GM21737 (cell line): ENCODE measurements at regions not wholly inside any gene's neighbourhood (a gene's known extent, or its start where the extent isn't known, plus 50 kb on each side); places are given as distances from the start of the nearest gene placed in this dataset.
"Not testable (repeated sequence)": the region's sequence is repeated elsewhere in the genome, so short reads cannot be mapped to it uniquely, and the experiment has no call there.

Experiments used
- ATAC-seq: cut with Tn5 transposase; IDR thresholded peaks from one replicate; pipeline ENCODE4 v1.9.1; 2021; ENCODE audit warnings: mild to moderate bottlenecking, moderate library complexity; ENCODE audit not compliant: unreplicated experiment

- ATAC-seq = no peak
Observed at GRCh38 chr3:153957421-153957820, 163.8 kb upstream of the ARHGEF26 start.

GRCh38 chr3:153958635-153959595 lies 162.3 kb upstream of the ARHGEF26 start:
- ATAC-seq = no peak

GRCh38 chr3:153960458-153961074 lies 160.6 kb upstream of the ARHGEF26 start:
- no peak for ATAC-seq

GRCh38 chr3:153961494-153961893 lies 159.7 kb upstream of the ARHGEF26 start:
- ATAC-seq = no peak

GRCh38 chr3:153963012-153963411 lies 158.2 kb upstream of the ARHGEF26 start:
- no peak for ATAC-seq

GRCh38 chr3:153967260-153967659 lies 153.9 kb upstream of the ARHGEF26 start:
- no peak for ATAC-seq

GRCh38 chr3:153970047-153970446 lies 151.1 kb upstream of the ARHGEF26 start:
- ATAC-seq = peak; percentile 47

- ATAC-seq = no peak
Observed at GRCh38 chr3:153970741-153971347, 150.3 kb upstream of the ARHGEF26 start.

GRCh38 chr3:153972862-153973261 lies 148.3 kb upstream of the ARHGEF26 start:
- no peak for ATAC-seq

- ATAC-seq = peak; percentile 56
Observed at GRCh38 chr3:153973722-153974265, 147.4 kb upstream of the ARHGEF26 start.

- no peak for ATAC-seq
Observed at GRCh38 chr3:153974614-153975013, 146.6 kb upstream of the ARHGEF26 start.

- ATAC-seq = no peak
Observed at GRCh38 chr3:153976891-153977554, 144.2 kb upstream of the ARHGEF26 start.

GRCh38 chr3:153978006-153978405 lies 143.2 kb upstream of the ARHGEF26 start:
- no peak for ATAC-seq

- no peak for ATAC-seq
Observed at GRCh38 chr3:153979418-153980251, 141.6 kb upstream of the ARHGEF26 start.

GRCh38 chr3:153980252-153980590 lies 141.0 kb upstream of the ARHGEF26 start:
- ATAC-seq = no peak

- not testable (repeated sequence) for ATAC-seq
Observed at GRCh38 chr3:153997364-153997763, 123.8 kb upstream of the ARHGEF26 start.

GRCh38 chr3:154003649-154004048 lies 117.5 kb upstream of the ARHGEF26 start:
- ATAC-seq = no peak

GRCh38 chr3:154011036-154011435 lies 110.2 kb upstream of the ARHGEF26 start:
- ATAC-seq = no peak

GRCh38 chr3:154013736-154014135 lies 107.5 kb upstream of the ARHGEF26 start:
- no peak for ATAC-seq

- ATAC-seq = no peak
Observed at GRCh38 chr3:154015307-154015706, 105.9 kb upstream of the ARHGEF26 start.
